Endothelial cell of umbilical vein (primary cell): ENCODE measurements at regions not wholly inside any gene's neighbourhood (a gene's known extent, or its start where the extent isn't known, plus 50 kb on each side); places are given as distances from the start of the nearest gene placed in this dataset.

Experiments used
- BruUV-seq: library from RNA; stranded (reverse); fragments of 400-500 nt; replicated peaks from 2 replicates; lab custom pipeline; 2021; lab: Mats Ljungman, UMichigan
- CTCF ChIA-PET: fragments of 300-600, 350-600 bp; sonication (Branson Sonifier 250); formaldehyde crosslinking; loops from one replicate; lab custom pipeline; 2021; ENCODE audit warnings: antibody characterized with exemption, inconsistent platforms; lab: Charles Lee
- POLR2A ChIA-PET: fragments of 300-600, 350-600 bp; sonication (Branson Sonifier 250); formaldehyde crosslinking; loops from one replicate; lab custom pipeline; 2021; ENCODE audit warnings: antibody characterized with exemption, inconsistent platforms; lab: Charles Lee
- DNase-seq: peaks from one replicate; pipeline ENCODE4 v3.0.0-alpha.2; 2011; ENCODE audit warnings: low read depth, low spot score
- FAIRE-seq: peaks from 2 replicates; lab custom pipeline; 2011; peaks lifted over from hg19 to GRCh38; lab: Jason Lieb, UNC
- H2AFZ ChIP-seq: 2 replicates; pipeline ENCODE4 v1.6.0; 2012; ENCODE audit warnings: low read depth, low read length, control low read depth, inconsistent platforms
- H3K27ac ChIP-seq: 2 replicates; pipeline ENCODE4 v1.5.1; 2011; ENCODE audit warnings: low read depth, mild to moderate bottlenecking, control low read depth, low read length, moderate library complexity; ENCODE audit not compliant: insufficient read depth
- H3K27me3 ChIP-seq, 2 experiments: 2 replicates each; pipeline versions ENCODE4 v1.6.0 to v1.6.1; 2011; ENCODE audit warnings: low read length in 2 of 2, mixed read lengths in 1 of 2; ENCODE audit not compliant: control insufficient read depth in 2 of 2, insufficient read depth in 2 of 2
- H3K36me3 ChIP-seq, 2 experiments: 2 replicates in 1 of 2; 3 replicates in 1 of 2; pipeline ENCODE4 v1.5.1; 2011; ENCODE audit warnings: low read length in 2 of 2, mild to moderate bottlenecking in 1 of 2, moderate library complexity in 1 of 2; ENCODE audit not compliant: control insufficient read depth in 2 of 2, insufficient read depth in 2 of 2; ENCODE audit errors: extremely low read depth in 1 of 2
- H3K4me1 ChIP-seq: 3 replicates; pipeline ENCODE4 v1.5.1; 2011; ENCODE audit warnings: mild to moderate bottlenecking, low read length; ENCODE audit not compliant: control insufficient read depth, insufficient read depth; ENCODE audit errors: extremely low read depth
- H3K4me2 ChIP-seq: 2 replicates; pipeline ENCODE4 v1.6.1; 2011; ENCODE audit warnings: low read length, control low read depth, mixed read lengths; ENCODE audit not compliant: insufficient read depth
- H3K4me3 ChIP-seq, 3 experiments: fragments of 200-600 bp in 1 of 3; sonication (generic), shearing (Covaris generic) in 1 of 3; replicated peaks in 1 of 3; 2 replicates each; pipeline ENCODE4 v1.5.1; 2011 to 2016; ENCODE audit warnings: control low read depth in 3 of 3, low read length in 3 of 3, mild to moderate bottlenecking in 2 of 3, inconsistent platforms in 1 of 3, low read depth in 1 of 3, moderate library complexity in 1 of 3; ENCODE audit not compliant: insufficient read depth in 1 of 3
- H3K79me2 ChIP-seq: 2 replicates; pipeline ENCODE4 v1.6.0; 2012; ENCODE audit warnings: low read length, inconsistent platforms; ENCODE audit not compliant: control insufficient read depth, insufficient read depth
- H3K9ac ChIP-seq: replicated peaks from 2 replicates; pipeline ENCODE3; 2011; ENCODE audit warnings: low read length, control low read depth; ENCODE audit not compliant: insufficient read depth; ENCODE audit errors: extremely low read depth
- H3K9me1 ChIP-seq: replicated peaks from 3 replicates; pipeline ENCODE4 v1.6.0; 2011; ENCODE audit warnings: mild to moderate bottlenecking, low read length; ENCODE audit not compliant: control insufficient read depth, insufficient read depth; ENCODE audit errors: extremely low read depth
- H3K9me3 ChIP-seq: replicated peaks from 2 replicates; pipeline ENCODE4 v1.5.1; 2012; ENCODE audit warnings: low read length, inconsistent platforms; ENCODE audit not compliant: control insufficient read depth, insufficient read depth
- H4K20me1 ChIP-seq: replicated peaks from 2 replicates; pipeline ENCODE3; 2011; ENCODE audit warnings: mild to moderate bottlenecking, low read length; ENCODE audit not compliant: control insufficient read depth, insufficient read depth; ENCODE audit errors: extremely low read depth
- EZH2 ChIP-seq: IDR thresholded peaks from 2 replicates; pipeline ENCODE4 v1.6.1; 2012; ENCODE audit warnings: borderline replicate concordance, low read depth, mild to moderate bottlenecking, moderate library complexity, low read length, inconsistent platforms; ENCODE audit not compliant: severe bottlenecking
- FOS ChIP-seq: IDR thresholded peaks from 2 replicates; pipeline ENCODE4 v1.6.1; 2011; ENCODE audit warnings: mild to moderate bottlenecking, low read length, moderate library complexity, borderline replicate concordance; ENCODE audit not compliant: insufficient read depth
- GATA2 ChIP-seq: IDR thresholded peaks from 2 replicates; pipeline ENCODE4 v1.7.0; 2011; ENCODE audit warnings: low read depth, mild to moderate bottlenecking, moderate library complexity, mixed read lengths, low read length; ENCODE audit not compliant: insufficient read length, insufficient read depth
- JUN ChIP-seq: IDR thresholded peaks from 2 replicates; pipeline ENCODE4 v1.6.1; 2011; ENCODE audit warnings: borderline replicate concordance, low read depth; ENCODE audit not compliant: insufficient read length, insufficient read depth
- MYC ChIP-seq: IDR thresholded peaks from one replicate; pipeline ENCODE4 v1.6.1; 2011; ENCODE audit warnings: mild to moderate bottlenecking, low read depth, low read length
- POLR2A ChIP-seq: IDR thresholded peaks from 2 replicates; pipeline ENCODE4 v1.6.1; 2012; ENCODE audit warnings: low read depth, mild to moderate bottlenecking, control low read depth, low read length
- POLR2AphosphoS5 ChIP-seq: IDR thresholded peaks from 2 replicates; pipeline ENCODE4 v1.6.1; 2012; ENCODE audit warnings: low read depth, mild to moderate bottlenecking, control low read depth, low read length, moderate library complexity; ENCODE audit not compliant: insufficient read depth
- dilution Hi-C: fragments of 300-500 bp; cut with MboI; formaldehyde crosslinking; loops from one replicate; pipeline ENCODE4 v1.15.0; 2019; ENCODE audit warnings: low sequenced_read_pairs; ENCODE audit not compliant: extremely low pct_ligation_motif_present
- intact Hi-C: fragments of 100-400 bp; cut with micrococcal nuclease; formaldehyde crosslinking; loops from one replicate; pipeline ENCODE4 v1.10.0; 2022
- TF ChIP-seq, protein P1 (sequence below): IDR thresholded peaks from 2 replicates; pipeline ENCODE4 v1.6.1; 2011; ENCODE audit not compliant: insufficient read depth, insufficient read length
- TF ChIP-seq, protein P2 (sequence below), 2 donors: IDR thresholded peaks; 1 replicate in 1 of 2; 2 replicates in 1 of 2; pipeline ENCODE4 v1.5.1; 2011; ENCODE audit warnings: low read length in 2 of 2, mild to moderate bottlenecking in 2 of 2, moderate library complexity in 2 of 2, control low read depth in 1 of 2, inconsistent platforms in 1 of 2, low read depth in 1 of 2; ENCODE audit not compliant: insufficient read depth in 1 of 2; ENCODE audit errors: extremely low read depth in 1 of 2

DNA sequence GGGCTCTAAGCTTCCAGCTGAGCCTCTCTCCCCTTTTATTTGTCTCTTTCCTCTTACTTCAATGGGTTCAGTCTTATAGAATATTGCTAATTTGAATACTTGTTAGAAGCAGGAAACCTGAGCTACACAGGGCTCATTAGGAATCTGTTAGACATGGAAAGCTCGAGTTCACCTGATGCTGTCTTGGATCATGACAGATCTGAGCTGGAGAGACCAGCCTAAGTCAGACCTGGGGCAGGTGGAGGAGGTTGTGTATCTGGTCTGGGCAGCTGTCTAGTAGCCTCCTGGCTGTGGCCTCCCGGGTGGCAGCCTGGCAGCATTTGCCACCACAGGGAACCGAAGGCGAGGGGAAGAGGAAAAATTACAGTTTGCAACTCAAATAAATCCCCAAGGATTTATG lies 185.9 kb downstream of the ICOS start:
- TF ChIP-seq FOS (no peak), EZH2 (no peak), POLR2A (no peak), MYC (no peak), POLR2AphosphoS5 (no peak), GATA2 (no peak), JUN (no peak)
- TF ChIP-seq, protein P1, sequence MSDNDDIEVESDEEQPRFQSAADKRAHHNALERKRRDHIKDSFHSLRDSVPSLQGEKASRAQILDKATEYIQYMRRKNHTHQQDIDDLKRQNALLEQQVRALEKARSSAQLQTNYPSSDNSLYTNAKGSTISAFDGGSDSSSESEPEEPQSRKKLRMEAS: no peak
- TF ChIP-seq, protein P2, sequence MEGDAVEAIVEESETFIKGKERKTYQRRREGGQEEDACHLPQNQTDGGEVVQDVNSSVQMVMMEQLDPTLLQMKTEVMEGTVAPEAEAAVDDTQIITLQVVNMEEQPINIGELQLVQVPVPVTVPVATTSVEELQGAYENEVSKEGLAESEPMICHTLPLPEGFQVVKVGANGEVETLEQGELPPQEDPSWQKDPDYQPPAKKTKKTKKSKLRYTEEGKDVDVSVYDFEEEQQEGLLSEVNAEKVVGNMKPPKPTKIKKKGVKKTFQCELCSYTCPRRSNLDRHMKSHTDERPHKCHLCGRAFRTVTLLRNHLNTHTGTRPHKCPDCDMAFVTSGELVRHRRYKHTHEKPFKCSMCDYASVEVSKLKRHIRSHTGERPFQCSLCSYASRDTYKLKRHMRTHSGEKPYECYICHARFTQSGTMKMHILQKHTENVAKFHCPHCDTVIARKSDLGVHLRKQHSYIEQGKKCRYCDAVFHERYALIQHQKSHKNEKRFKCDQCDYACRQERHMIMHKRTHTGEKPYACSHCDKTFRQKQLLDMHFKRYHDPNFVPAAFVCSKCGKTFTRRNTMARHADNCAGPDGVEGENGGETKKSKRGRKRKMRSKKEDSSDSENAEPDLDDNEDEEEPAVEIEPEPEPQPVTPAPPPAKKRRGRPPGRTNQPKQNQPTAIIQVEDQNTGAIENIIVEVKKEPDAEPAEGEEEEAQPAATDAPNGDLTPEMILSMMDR (IDR thresholded peaks at IDR 0.05; ENCODE audit: extremely low read depth in 1 of 2, insufficient read depth in 1 of 2, low read depth in 1 of 2, low read length in 2 of 2): no peak
- no peak for FAIRE-seq
- ChIA-PET CTCF (interaction anchor here (1.0 kb wide), 1 partner anchor 1804 kb away, joined by 3 read pairs; no protein-coding TSS in a partner anchor), POLR2A (no interaction called here)
- Histone ChIP-seq H3K9ac (no peak overlapping the region), H3K4me3 (no peak overlapping the region), H2AFZ (no peak overlapping the region), H3K4me2 (no peak overlapping the region), H4K20me1 (no peaks in the 10 kb centered on the region), H3K27me3 (no peaks in the 10 kb centered on the region), H3K27ac (no peak overlapping the region), H3K36me3 (no peaks in the 10 kb centered on the region), H3K9me3 (no peaks in the 10 kb centered on the region), H3K9me1 (no peaks in the 10 kb centered on the region), H3K79me2 (no peaks in the 10 kb centered on the region), H3K4me1 (peaks cover 2% of the 10 kb centered on the region)
- dilution Hi-C loops (no loop called here), intact Hi-C loops (no loop called here)
- DNase-seq: no peak
- BruUV-seq: no TSS peak
